Thyroid gland (tissue), 4 donors: ENCODE measurements at regions not wholly inside any gene's neighbourhood (a gene's known extent, or its start where the extent isn't known, plus 50 kb on each side); places are given as distances from the start of the nearest gene placed in this dataset.
"Not testable (repeated sequence)": the region's sequence is repeated elsewhere in the genome, so short reads cannot be mapped to it uniquely, and the experiment has no call there.

ENCODE experiments used
- DNase-seq, 2 donors: peaks; one replicate each; pipeline ENCODE4 v3.0.0-alpha.2; 2019
- H3K27ac ChIP-seq, 3 donors: fragments of 200-600 bp; sonication (generic); 1 replicate in 2 of 3; 2 replicates in 1 of 3; pipeline ENCODE4 v1.5.1; 2016 to 2019; ENCODE audit warnings: mild to moderate bottlenecking in 1 of 3, moderate library complexity in 1 of 3
- H3K27me3 ChIP-seq: fragments of 200-600 bp; sonication (generic); one replicate; pipeline ENCODE4 v1.5.1; 2019
- H3K36me3 ChIP-seq, 2 donors: fragments of 200-600 bp; sonication (generic); one replicate each; pipeline ENCODE4 v1.5.1; 2016 to 2019
- H3K4me1 ChIP-seq, 2 donors: fragments of 200-600 bp; sonication (generic); one replicate each; pipeline ENCODE4 v1.5.1; 2017 to 2019
- H3K4me3 ChIP-seq, 3 donors: fragments of 200-600 bp; sonication (generic); replicated peaks in 1 of 3; 1 replicate in 2 of 3; 2 replicates in 1 of 3; pipeline ENCODE4 v1.5.1; 2016; ENCODE audit warnings: mild to moderate bottlenecking in 1 of 3
- H3K9me3 ChIP-seq: fragments of 200-600 bp; sonication (generic); one replicate; pipeline ENCODE4 v1.5.1; 2017
- POLR2A ChIP-seq, 2 donors: fragments of 450-650 bp; IDR thresholded peaks; one replicate each; pipeline ENCODE4 v1.6.1; 2017; ENCODE audit warnings: antibody characterized with exemption in 2 of 2, mild to moderate bottlenecking in 2 of 2, moderate library complexity in 1 of 2
- WGBS, 2 donors: methylation state at CpG; one replicate each; pipeline ENCODE4 v1.1.5; 2017; 5-methylcytosine and 5-hydroxymethylcytosine counted together
- intact Hi-C: fragments of 100-400 bp; cut with DNase I; formaldehyde crosslinking; loops from one replicate; pipeline ENCODE4 v1.15.1; 2023
- TF ChIP-seq, protein P1 (sequence below), 6 experiments: fragments of 200-600 bp in 3 of 6; fragments of 450-650 bp in 3 of 6; sonication (generic) in 3 of 6; IDR thresholded peaks; one replicate each; pipeline ENCODE4 v1.5.1; 2016 to 2019; ENCODE audit warnings: antibody characterized with exemption in 6 of 6, mild to moderate bottlenecking in 2 of 6, inconsistent platforms in 1 of 6, moderate library complexity in 1 of 6

DNA sequence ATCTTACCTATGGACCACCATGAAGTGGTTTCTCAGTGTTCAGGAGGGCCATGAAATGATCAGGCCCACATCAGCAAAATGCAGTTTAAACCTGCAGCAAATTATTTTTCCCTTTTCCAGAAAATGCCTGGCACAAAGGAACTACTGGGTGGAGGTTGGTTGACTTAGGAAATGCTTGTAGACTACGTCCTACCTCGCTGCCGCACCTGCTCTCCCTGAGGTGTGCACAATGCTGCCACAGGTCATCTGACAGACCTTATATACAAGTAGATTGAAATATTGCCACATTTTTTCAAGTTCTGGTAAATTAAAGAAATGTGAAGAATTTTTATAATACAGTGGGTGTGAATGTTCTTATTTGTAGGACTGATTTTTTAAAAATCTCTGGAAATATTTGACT is 166.7 kb upstream of the PDE4B start:
- no peak overlapping the region for H3K27ac ChIP-seq
- H3K36me3 ChIP-seq = no peaks in the 10 kb centered on the region
- H3K9me3 ChIP-seq = no peaks in the 10 kb centered on the region
- H3K4me3 ChIP-seq = no peak overlapping the region
- WGBS, 2 donors = 95 to 97% methylated on average over 3 of the region's 3 CpGs
- H3K27me3 ChIP-seq = no peaks in the 10 kb centered on the region
- intact Hi-C loops = no loop called here
- no peaks in the 10 kb centered on the region for H3K4me1 ChIP-seq
- DNase-seq = no peak
- TF ChIP-seq, protein P1, sequence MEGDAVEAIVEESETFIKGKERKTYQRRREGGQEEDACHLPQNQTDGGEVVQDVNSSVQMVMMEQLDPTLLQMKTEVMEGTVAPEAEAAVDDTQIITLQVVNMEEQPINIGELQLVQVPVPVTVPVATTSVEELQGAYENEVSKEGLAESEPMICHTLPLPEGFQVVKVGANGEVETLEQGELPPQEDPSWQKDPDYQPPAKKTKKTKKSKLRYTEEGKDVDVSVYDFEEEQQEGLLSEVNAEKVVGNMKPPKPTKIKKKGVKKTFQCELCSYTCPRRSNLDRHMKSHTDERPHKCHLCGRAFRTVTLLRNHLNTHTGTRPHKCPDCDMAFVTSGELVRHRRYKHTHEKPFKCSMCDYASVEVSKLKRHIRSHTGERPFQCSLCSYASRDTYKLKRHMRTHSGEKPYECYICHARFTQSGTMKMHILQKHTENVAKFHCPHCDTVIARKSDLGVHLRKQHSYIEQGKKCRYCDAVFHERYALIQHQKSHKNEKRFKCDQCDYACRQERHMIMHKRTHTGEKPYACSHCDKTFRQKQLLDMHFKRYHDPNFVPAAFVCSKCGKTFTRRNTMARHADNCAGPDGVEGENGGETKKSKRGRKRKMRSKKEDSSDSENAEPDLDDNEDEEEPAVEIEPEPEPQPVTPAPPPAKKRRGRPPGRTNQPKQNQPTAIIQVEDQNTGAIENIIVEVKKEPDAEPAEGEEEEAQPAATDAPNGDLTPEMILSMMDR (IDR thresholded peaks at IDR 0.05) = no peak
- no peak for TF ChIP-seq POLR2A (IDR thresholded peaks at IDR 0.05)

GRCh38 chr1:65629788-65630187 is 162.9 kb upstream of the PDE4B start:
- intact Hi-C loops = no loop called here
- TF ChIP-seq, protein P1 (IDR thresholded peaks at IDR 0.05) = no peak
- no peak for TF ChIP-seq POLR2A (IDR thresholded peaks at IDR 0.05)
- WGBS, 2 donors = 78 to 79% methylated on average over 2 of the region's 2 CpGs
- DNase-seq = no peak
- Histone ChIP-seq H3K36me3 (no peaks in the 10 kb centered on the region), H3K27ac (no peak overlapping the region), H3K27me3 (no peaks in the 10 kb centered on the region), H3K4me3 (no peak overlapping the region), H3K4me1 (no peaks in the 10 kb centered on the region), H3K9me3 (no peaks in the 10 kb centered on the region)

- intact Hi-C loops = no loop called here
- Histone ChIP-seq H3K4me1 (no peaks in the 10 kb centered on the region), H3K36me3 (no peaks in the 10 kb centered on the region), H3K27me3 (no peaks in the 10 kb centered on the region), H3K4me3 (no peak overlapping the region), H3K9me3 (no peaks in the 10 kb centered on the region), H3K27ac (no peak overlapping the region)
- TF ChIP-seq POLR2A (IDR thresholded peaks at IDR 0.05) = no peak
- TF ChIP-seq, protein P1 (IDR thresholded peaks at IDR 0.05) = no peak
- DNase-seq = no peak
- WGBS, 2 donors = 57% methylated on average over 2 of the region's 2 CpGs
These were observed 161.8 kb upstream of the PDE4B start for GRCh38 chr1:65630855-65631254.

DNA sequence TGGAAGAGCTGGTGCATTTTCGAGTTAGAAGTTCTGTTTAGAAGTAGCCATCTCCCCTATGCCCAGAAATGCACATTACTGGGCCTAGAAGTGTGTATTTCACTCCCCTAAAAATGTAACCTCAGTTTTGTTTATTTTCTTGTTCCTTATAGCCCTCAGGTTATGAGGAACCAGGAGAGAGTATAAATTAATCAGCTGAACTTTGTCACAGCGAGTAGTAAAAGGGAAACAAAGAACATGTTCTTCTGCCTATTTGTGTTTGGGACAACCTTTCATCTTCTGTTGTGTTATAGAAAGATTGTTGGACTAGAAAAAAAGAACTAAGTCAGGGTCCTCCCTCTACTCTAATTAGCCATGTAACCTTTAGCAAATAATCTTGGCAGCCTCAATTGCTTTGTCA is 160.5 kb upstream of the PDE4B start:
- TF ChIP-seq, protein P1 (IDR thresholded peaks at IDR 0.05) = no peak
- TF ChIP-seq POLR2A (IDR thresholded peaks at IDR 0.05) = no peak
- no peak for DNase-seq
- 87 to 89% methylated on average over 2 of the region's 2 CpGs for WGBS, 2 donors

GRCh38 chr1:65640046-65640445 is 152.6 kb upstream of the PDE4B start:
- no peaks in the 10 kb centered on the region for H3K9me3 ChIP-seq
- 95 to 98% methylated on average over 1 of the region's 1 CpG for WGBS, 2 donors
- DNase-seq = no peak
- no peak overlapping the region for H3K4me3 ChIP-seq
- H3K4me1 ChIP-seq = no peaks in the 10 kb centered on the region
- intact Hi-C loops = no loop called here
- TF ChIP-seq, protein P1 (IDR thresholded peaks at IDR 0.05) = no peak
- no peak for TF ChIP-seq POLR2A (IDR thresholded peaks at IDR 0.05)
- H3K36me3 ChIP-seq = no peaks in the 10 kb centered on the region
- H3K27me3 ChIP-seq = no peaks in the 10 kb centered on the region
- H3K27ac ChIP-seq = no peak overlapping the region

More for the DNA sequence above, 160.5 kb upstream of the PDE4B start:
- Histone ChIP-seq H3K27ac (no peak overlapping the region), H3K36me3 (no peaks in the 10 kb centered on the region), H3K27me3 (no peaks in the 10 kb centered on the region), H3K4me3 (no peak overlapping the region), H3K9me3 (no peaks in the 10 kb centered on the region), H3K4me1 (no peaks in the 10 kb centered on the region)
- intact Hi-C loops = no loop called here

DNA sequence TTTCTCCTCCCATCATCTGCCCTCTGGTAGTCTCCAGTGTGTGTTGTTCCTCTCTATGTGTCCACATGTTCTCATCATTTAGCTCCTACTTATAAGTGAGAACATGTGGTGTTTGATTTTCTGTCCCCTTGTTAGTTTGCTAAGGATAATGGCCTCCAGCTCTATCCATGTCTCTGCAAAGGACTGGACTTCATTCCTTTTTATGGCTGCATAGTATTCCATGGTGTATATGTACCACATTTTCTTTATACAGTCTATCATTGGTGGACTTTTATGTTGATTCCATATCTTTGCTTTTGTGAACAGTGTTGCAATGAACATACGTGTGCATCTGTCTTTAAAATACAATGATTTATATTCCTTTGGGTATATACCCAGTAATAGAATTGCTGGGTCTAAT is 143.5 kb upstream of the PDE4B start:
- H3K27ac ChIP-seq, H3K4me1 ChIP-seq, H3K9me3 ChIP-seq, H3K27me3 ChIP-seq, DNase-seq, H3K4me3 ChIP-seq, intact Hi-C loops, H3K36me3 ChIP-seq: not testable (repeated sequence)
- WGBS, 2 donors = 91 to 93% methylated on average over 1 of the region's 1 CpG
